HG02852 (cell line): ENCODE measurements at regions not wholly inside any gene's neighbourhood (a gene's known extent, or its start where the extent isn't known, plus 50 kb on each side); places are given as distances from the start of the nearest gene placed in this dataset.
"Not testable (repeated sequence)": the region's sequence is repeated elsewhere in the genome, so short reads cannot be mapped to it uniquely, and the experiment has no call there.

Source experiments
- ATAC-seq: cut with Tn5 transposase; IDR thresholded peaks from one replicate; pipeline ENCODE4 v1.9.1; 2021; ENCODE audit warnings: mild to moderate bottlenecking, moderate library complexity; ENCODE audit not compliant: unreplicated experiment

DNA sequence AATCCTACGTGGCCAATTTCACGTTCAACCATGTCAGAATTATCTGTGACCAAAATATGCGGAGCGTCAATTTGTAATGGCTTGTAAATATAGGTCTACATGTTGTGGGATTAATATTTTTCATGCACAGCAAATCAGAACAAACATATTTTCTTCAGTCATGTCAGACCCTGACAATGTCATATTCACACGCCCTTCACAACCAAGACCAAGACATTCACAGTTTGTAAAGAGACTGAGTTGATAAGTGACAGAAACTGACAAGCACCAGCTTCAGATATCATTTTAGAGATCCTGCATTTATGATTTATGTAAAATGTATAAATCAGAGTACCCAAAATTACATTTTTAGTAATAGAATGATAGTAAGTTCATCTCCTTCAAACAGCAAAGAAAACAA lies 57.3 kb upstream of the NOVA1 start:
- no peak for ATAC-seq

DNA sequence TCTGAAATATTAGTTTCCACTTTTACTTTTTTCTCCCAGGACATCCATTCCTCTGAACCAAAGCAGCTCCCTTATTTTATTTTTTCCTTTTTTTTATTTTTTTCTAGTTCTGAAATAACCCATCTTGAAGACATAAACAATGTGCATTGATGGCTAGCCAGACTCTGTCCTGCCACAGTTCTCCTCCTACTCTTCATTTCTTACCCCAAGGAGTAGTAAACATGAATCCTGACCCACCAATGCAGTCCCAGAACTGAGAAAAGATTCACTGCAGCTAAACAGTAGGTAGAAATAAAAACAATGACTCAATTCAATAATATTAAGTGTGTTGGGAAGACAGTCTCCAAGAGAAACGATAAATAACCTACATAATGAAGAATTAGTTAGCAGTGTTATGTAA lies 65.7 kb upstream of the NOVA1 start:
- no peak for ATAC-seq

DNA sequence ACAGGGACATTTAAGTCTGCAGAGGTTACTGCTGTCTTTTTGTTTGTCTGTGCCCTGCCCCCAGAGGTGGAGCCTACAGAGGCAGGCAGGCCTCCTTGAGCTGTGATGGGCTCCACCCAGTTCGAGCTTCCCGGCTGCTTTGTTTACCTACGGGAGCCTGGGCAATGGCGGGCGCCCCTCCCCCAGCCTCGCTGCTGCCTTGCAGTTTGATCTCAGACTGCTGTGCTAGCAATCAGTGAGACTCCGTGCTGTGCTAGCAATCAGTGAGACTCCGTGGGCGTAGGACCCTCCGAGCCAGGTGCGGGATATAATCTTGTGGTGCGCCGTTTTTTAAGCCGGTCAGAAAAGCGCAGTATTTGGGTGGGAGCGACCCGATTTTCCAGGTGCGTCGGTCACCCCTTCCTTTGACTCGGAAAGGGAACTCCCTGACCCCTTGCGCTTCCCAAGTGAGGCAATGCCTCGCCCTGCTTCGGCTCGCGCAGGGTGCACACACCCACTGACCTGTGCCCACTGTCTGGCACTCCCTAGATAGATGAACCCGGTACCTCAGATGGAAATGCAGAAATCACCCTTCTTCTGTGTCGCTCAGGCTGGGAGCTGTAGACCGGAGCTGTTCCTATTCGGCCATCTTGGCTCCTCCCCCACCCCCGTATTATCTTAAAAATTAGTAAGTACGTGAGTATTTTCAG lies 81.0 kb upstream of the NOVA1 start:
- ATAC-seq: not testable (repeated sequence)

DNA sequence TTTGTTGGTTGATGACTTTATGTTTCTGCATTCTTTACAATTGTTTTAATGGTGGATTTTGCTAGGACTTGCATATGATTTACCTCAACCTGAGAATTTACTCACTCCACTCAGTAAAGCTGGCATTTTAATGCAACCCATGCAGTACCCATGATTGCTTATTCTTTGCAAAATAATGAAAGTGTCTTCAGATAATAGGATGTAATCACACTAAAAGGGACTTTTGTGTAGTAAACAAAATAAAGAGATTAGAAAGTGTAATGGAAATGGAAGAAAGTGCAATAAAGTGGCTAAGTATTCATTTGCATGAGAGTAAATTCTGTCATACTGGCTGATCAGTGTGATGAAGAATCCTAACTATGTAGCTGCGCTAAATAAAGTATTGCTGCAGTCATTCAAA lies 87.6 kb upstream of the NOVA1 start:
- no peak for ATAC-seq

DNA sequence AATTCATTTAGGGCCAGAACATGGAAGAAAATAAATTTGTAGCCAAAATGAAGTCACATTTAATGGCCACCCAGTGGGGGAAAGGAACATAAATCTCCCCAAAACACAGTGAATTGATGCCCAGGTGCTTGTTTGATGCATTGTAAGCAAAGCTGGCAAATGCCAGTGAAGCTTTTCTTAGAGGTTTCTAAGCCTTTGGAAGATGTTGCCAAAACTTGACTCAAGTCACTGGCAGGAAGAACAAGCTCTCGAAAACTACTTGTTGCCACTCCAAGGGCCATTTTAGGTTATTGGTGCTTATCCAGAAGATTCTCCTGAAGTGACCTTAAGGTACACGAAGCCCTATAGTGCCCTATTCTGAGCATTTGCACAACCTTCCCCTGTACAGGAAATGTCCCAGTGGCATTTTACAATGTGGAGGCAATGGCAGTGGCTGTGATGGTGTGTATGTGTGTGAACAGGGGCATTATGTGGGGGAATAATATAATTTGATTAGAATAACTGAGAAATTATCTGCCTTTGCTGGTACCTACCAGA lies 89.5 kb upstream of the NOVA1 start:
- no peak for ATAC-seq

DNA sequence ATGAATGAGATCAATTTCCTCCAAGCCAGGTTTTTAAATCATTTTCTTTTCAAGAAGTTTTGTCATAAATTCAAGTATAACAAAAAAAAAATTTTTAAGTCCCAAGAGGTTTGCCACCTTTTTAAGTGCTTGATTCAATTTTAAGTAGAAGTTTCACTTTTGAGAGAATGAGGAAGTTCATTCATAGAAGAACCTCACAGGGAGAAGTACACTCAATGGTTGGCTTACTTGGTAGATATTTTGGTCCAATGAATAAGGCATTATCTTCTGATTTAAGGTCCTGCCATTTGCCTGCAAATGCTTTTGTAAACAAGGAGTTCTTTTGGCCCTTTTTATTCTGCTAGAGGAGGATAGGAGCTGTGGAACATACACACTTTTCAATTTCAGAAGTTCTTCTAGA lies 96.7 kb upstream of the NOVA1 start:
- no peak for ATAC-seq

DNA sequence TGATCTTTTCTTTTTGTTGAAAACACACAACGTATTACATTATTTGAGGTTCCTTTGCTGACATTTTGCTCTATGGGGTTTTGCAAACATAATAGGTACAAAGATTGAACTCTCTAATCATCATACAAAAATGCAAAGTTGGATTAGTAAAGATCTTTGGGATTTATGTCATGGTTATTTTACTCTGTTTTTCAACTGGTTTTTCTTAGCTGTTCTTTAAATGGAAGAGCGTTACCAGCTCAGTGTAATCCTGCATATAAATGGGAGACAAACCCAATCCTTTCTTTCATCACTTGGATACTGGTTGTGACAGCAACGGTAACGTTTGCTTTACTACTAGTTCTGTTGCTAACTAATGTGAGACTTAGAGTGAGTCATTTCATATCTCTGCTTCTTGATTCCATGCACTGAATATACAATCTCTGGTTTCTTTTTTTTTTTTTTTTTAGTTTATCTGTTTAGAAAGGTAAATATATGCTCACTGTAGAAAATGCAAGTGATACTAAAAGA lies 104.9 kb upstream of the NOVA1 start:
- no peak for ATAC-seq

DNA sequence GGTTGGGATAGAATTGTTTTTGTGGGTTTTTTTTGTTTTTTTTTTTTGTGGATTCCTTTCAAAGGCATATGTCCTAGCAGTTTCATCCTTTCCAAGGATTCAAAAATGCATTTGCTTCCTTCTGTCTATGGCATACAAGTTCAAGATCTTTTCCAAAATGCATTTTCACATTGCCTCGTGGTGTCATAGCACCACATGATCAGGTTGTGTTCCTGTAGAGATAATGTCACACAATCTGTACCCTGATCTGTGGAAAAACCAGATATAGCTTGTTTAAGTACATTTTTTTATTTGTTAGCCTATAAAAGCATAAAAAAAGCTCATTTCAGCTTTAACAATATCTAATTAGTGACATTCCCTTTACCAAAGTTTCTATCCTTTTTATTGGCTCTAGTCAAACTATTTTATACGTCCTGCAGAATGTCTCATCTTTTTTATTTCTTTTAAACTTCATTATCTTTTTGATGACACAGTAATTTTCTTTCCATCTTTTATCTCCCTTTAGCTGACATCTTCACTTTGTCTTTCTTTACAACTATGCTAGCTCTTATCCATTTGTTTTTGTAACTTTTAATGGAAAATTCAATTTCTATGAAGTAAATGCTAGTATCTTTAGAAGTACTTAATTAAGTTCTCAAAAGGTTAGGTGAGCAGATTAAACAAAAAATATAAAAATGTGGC lies 106.0 kb upstream of the NOVA1 start:
- no peak for ATAC-seq

DNA sequence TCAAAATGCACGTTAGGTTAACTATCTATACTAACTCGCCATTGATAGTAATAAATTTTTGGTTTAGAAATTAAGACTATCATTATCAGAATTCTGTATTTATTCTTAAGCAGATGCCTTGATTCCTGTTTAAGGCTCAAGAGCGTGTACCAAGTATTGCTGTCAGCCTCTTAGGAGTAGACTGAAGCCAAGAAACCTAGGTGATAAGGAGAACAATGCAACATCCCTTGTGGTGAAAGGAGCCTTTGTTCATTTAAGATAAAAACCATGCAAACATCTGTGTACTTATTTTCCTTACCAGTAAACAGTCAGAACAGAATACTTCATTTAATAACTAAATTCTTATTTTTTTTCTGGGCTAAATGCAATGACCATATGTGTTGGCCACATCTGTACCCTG lies 109.4 kb upstream of the NOVA1 start:
- ATAC-seq: no peak

DNA sequence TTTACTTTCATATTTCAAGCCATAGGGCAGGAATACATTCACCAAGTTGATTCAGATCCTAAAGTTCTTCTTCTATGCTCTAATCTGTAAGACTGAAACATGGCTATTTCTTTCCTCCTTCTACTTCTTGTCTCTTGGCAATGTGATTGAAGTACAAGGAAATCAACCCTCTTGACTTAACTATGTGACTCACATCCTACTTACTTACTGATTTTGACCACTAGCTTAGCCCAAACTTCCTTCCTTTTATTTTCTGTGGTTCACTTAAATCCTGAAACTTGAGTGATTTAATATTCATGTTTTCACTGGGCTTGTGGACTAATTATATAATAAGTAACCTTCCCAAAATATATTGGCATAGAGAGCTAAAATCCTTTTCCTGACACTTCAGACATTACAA lies 111.2 kb upstream of the NOVA1 start:
- ATAC-seq: no peak

DNA sequence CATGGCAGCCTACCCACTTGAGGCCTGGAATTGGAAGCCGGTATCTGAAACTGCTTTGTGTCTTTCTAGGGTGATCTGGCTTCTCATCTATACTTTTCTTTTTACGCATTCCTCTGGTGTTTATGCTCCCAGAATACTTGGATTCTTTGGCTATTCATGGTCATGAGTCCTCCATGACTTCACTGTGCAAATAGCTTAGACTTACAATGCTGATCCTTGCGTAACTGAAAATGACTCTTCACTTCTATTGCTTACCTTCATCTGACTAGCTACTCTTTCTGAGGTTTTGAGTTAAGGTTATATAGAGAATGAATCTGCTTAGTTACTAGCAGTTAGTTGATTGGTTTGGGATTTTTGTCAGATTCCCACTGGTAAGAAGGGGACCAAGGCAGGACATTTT lies 121.7 kb upstream of the NOVA1 start:
- ATAC-seq: no peak

DNA sequence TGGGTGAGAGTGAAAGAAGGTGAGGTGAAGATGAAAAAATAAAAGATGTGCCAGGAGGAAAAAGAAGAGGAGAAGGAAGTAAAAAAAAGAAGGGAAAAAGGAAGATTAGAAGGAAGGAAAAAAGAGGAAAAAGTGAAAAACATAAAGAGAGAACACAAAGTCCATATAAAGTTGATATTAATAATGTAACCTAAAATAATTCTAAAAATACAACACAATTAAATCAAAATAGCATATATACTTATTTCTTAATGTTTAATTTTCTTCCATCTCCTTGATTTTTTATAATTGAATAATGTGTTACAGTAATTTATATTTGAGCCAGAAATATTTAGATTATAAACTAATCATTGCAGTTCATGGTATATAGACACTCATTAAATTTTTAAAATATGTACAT lies 124.4 kb upstream of the NOVA1 start:
- no peak for ATAC-seq

DNA sequence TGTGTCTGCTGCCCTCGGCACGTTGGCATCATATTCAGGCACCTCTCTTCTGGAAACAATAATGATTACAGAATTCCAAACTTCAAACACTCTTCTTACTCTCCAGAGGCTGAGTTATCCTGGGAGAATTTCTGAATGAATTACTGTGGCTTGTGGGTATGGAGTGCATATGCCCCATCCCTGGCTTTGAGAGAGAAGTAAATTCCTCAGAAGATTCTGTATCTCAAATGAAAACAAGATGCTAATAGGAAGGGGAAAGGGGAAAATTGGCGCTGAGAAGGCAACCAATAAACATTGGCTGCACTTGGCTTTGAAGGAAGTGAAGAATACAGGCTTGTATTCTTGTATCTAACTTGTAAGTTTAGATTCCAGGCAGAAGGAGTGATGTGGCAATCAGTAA lies 132.0 kb upstream of the NOVA1 start:
- ATAC-seq: no peak

DNA sequence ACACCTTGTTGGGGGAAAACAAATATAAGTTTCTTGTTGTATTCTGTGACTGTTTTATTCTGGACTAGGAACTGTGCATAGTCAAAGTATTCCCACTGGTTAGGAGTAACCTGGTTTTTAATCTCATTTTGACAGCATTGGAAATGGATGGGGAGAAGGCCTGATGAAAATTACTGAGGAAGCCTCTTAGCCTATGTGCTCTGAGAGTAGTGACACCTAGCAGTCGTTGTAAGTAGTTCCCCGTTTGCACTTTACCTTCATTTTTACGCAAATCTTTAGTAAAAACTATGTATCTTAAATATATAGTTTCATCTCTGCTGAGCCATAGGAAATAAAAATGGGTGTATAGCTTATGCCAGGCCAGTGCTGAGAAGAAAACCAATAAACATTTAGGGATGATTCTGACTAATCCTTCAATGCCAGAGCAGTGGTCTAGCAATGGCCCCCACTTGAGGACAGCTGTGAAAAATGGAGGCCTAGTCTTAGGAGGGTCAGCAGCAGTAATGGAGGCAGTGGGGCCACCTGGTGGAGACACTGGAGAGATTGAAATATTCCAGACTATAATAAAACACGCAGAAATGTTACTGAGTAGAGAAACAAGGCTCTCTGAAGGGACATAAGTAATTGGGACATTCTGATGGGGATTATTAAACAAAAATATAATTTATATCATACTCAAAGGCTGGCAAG lies 133.2 kb upstream of the NOVA1 start:
- no peak for ATAC-seq

DNA sequence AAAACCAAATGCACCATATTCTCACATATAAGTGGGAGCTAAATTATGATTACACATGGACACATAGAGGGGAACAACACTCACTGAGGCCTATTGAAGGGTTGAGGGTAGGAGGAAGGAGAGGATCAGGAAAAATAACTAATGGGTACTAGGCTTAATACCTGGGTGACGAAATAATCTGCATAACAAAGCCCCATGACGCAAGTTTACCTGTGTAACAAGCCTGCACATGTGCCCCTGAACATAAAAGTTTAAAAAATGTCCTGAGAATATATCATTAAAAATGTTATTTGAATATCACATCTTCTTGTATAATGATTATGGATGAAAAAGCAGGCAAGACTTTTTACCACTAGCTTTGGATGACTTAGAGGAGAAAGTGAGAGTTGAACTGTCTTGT lies 138.0 kb upstream of the NOVA1 start:
- ATAC-seq: no peak

DNA sequence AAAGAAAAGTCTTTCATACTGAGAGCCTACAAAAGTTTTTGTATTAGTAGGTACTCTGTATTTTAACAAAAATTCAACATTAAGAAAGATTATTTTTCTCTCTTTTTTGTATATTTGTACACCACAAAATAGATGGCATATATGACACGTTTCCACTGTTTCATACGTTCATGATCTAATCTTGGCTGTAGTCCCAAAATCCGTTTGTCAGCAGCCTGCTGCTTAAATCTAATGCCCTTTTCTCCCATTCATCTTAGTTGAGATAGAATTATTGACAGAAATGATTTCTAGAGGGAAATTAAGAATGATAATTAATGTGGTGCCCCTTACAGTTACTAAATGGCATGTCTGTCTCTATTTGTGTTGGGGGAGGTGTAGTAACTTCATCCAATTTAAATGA lies 140.7 kb upstream of the NOVA1 start:
- no peak for ATAC-seq

DNA sequence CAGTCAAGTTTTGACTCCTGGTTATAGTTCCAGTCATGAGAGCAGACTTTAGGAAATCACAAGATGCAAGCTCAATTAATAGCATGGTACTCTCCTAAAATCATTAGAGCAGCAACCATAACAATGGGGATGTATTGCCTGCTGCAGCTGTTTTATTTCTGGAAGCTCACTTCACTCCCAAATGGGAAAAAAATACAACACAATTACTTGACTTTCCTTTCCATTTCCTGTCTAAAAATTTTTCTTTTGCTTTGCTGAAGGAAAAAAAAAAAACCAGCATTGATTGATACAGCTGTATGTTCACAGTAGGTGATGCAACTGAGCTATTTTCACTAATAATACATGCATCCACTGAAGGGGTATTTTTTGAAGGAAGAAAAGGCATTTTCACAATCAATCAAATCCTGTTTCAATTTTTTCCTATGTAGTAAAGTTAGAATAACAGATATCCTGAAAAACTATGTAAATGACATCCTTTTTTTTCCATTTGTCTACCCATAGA lies 143.9 kb upstream of the NOVA1 start:
- ATAC-seq: no peak

DNA sequence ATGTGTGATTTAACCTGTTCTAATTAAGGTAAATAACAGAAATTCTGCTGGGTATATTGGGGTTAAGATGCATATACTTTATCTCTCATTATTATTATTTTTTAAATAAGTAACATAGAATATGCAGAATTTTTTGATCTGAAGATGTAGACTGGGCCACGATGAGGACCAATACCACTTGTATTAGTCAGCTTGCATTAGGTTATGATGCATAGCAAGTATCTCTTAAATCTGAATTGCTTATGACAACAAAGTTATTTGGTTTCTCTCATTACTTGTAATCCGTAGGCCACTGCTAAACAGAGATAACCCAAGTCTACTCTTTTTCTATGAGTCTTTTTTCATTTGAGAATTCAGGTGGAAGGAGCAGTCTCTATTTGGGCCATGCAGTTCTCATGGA lies 145.5 kb upstream of the NOVA1 start:
- ATAC-seq: no peak

DNA sequence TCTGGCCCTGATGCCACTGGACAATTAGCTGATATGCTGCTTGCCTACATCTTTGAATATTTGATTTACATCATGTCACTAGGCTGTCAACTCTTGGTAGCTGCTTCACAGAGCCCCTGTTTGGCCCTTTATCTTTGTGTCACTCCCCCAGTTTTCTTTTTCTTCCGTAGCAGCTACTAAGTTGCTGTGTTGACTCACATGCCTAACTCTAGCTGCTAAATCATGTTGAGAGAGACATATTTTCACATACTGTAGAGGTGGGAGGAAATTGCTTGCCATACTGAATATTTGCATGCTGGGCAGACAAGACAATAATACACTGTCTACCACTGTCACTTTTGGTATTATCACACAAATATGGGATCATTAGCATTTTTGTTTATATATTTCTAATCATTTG lies 147.1 kb upstream of the NOVA1 start:
- ATAC-seq: no peak

DNA sequence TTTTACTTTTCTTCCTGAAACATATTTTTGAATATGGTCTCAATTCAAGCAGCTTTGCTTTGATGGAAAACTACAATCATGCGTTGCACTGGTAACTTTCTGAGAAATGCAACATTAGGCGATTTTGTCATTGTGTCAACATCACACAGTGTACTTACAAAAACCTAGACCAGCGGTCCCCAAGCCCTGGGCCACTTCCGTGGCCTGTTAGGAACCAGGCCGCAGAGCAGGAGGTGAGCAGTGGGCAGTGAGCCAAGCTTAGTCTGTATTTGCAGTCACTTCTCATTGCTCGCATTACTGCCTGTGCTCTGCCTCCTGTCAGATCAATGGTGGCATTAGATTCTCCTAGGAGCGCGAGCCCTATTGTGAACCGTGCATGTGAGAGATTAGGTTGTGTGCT lies 163.7 kb upstream of the NOVA1 start:
- no peak for ATAC-seq

DNA sequence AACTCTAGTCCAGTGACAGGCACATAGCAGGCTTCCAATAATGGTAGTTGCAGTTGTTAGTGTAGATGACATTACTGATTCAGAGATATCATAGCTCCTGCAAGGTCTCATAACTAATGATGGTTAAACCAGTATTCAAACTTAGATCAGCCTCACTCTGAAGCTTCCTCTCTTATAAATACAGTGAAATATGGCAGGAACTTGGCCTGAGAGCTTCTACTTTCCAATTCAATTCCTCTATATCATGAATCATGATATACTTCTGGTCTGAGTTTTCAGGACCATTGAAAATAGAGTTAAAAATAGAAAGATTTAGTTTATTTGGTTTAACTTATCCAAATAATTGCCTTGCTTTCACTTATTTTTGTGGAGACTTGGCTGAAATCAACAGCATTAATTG lies 167.5 kb upstream of the NOVA1 start:
- ATAC-seq: no peak
